Activated T-helper 17 cell treated with anti-CD3 and anti-CD28 coated beads, Interleukin-2, amount 50 U/mL, for 72 hours (primary cell): ENCODE measurements at regions not wholly inside any gene's neighbourhood (a gene's known extent, or its start where the extent isn't known, plus 50 kb on each side); places are given as distances from the start of the nearest gene placed in this dataset.

Experiments
- ATAC-seq: fragments of 150-1000 bp; cut with Tn5 transposase; replicated peaks from 2 replicates; pipeline ENCODE4 v1.10.0; 2021; ENCODE audit warnings: mild to moderate bottlenecking, moderate library complexity
- H3K27ac Mint-ChIP-seq: one replicate; pipeline ENCODE4 v1.8.0; 2022; ENCODE audit warnings: mixed read lengths
- H3K27me3 Mint-ChIP-seq: one replicate; pipeline ENCODE4 v1.8.0; 2022; ENCODE audit warnings: mixed read lengths
- H3K36me3 Mint-ChIP-seq: one replicate; pipeline ENCODE4 v1.8.0; 2022; ENCODE audit warnings: low read depth, mild to moderate bottlenecking, mixed read lengths
- H3K4me1 Mint-ChIP-seq: one replicate; pipeline ENCODE4 v1.8.0; 2022; ENCODE audit warnings: mixed read lengths
- H3K4me3 Mint-ChIP-seq: one replicate; pipeline ENCODE4 v1.8.0; 2022; ENCODE audit warnings: mild to moderate bottlenecking, mixed read lengths
- H3K9me3 Mint-ChIP-seq: one replicate; pipeline ENCODE4 v1.8.0; 2022; ENCODE audit warnings: mixed read lengths

DNA sequence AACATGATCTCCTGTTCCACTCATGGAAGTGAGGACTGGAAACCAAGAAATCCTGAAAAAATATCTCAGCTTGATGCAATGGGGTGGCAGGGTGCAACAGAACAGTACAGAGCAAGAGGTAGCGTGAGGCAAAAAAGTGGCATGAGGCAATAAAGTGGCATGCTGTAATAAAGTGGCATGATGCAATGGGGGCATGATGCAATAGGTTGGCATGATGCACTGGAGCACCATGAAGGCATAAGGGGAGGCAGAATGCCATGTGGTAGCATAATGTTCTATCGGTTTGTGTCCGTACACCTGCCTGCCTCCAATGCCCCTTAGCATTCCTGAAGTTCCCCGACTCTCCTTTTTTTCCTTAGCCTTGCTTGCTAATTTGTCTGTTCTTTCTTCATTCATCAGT lies 648.4 kb downstream of the TMEM182 start:
- Mint-ChIP-seq H3K36me3 (no peaks in the 10 kb centered on the region), H3K4me3 (no peak overlapping the region), H3K9me3 (peaks cover 15% of the 10 kb centered on the region), H3K27me3 (no peaks in the 10 kb centered on the region), H3K27ac (no peak overlapping the region), H3K4me1 (no peaks in the 10 kb centered on the region)
- no peak for ATAC-seq

DNA sequence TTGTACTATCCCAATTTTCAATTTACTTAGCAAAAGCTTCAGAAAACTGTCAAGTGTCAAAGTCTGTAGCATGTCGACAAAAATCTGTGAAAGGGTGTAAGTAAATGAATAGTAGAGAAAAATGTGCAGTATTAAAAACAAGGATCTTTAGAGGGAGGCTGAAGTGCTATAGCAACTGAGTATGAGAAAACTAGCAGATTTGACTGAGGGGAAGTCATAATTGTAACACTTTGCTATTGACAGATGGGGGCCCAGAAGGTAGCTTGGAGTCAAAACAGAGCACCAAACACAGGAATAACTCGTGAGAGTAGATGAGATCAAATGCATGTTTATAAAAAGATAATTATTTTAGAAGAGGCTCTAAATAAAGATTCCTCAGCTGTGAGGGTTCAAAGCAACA lies 657.7 kb downstream of the TMEM182 start:
- H3K4me3 Mint-ChIP-seq, result no peak overlapping the region
- H3K27me3 Mint-ChIP-seq, result no peaks in the 10 kb centered on the region
- no peaks in the 10 kb centered on the region for H3K4me1 Mint-ChIP-seq
- ATAC-seq, result no peak
- peaks cover 18% of the 10 kb centered on the region for H3K9me3 Mint-ChIP-seq
- H3K27ac Mint-ChIP-seq, result no peak overlapping the region
- H3K36me3 Mint-ChIP-seq, result no peaks in the 10 kb centered on the region

DNA sequence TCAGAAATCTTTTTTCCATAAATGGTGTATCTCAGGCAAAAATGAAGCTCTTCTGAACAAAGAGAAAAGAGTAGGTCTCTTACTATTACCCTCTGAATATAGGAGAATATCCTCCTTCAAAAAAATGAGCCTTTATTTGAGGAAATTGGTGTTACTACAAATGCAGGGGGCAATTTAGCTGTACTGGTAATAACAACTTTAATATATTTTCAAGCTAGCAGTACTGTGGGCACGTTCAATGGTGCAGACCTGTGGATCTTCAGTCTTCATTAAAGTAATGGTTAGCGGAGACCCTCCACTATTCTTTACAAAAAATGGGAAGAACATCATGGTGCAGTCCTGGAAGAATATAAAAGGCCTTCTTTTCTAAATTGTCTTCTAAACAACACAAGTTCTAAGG lies 661.3 kb downstream of the TMEM182 start:
- Mint-ChIP-seq H3K27ac (no peak overlapping the region), H3K27me3 (no peaks in the 10 kb centered on the region), H3K4me3 (no peak overlapping the region), H3K36me3 (no peaks in the 10 kb centered on the region), H3K9me3 (peaks cover 6% of the 10 kb centered on the region), H3K4me1 (no peaks in the 10 kb centered on the region)
- no peak for ATAC-seq

DNA sequence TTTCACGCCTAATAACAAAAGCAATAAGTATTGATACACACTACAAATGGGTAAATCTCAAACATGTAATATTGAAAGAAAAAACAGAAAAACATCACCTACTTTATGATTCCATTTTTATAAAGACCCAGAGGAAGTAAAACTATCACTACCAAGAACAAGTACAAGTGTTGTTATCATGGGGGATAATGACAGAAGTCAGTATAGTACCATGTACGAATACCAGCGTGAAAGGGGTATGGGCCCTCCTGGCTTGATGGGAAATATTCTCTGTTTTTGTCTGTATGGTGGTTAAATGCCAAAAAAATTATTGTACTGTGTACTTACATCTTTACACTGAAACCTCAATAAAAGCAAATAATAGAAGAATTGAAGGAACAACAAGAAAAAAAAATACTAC lies 665.7 kb downstream of the TMEM182 start:
- no peaks in the 10 kb centered on the region for H3K36me3 Mint-ChIP-seq

DNA sequence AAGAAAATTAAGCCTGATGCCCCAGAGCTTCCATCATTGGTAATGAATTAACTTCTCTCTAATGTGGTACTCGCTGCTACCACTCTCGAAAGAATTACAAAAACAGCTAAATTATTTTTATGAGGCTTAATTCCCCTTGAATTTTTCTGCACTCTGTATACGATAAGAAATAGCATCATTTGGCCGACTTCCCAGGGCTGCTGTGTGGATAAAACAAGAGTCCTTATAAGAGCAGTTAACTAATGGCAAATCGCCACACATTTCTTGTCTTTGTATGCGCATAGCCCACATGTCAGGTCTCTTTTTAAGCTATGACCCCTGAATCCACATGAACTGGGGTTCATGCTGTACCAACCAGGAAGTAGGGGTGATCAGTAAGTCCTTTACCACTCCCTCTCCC lies 668.4 kb downstream of the TMEM182 start:
- Mint-ChIP-seq H3K27ac (no peak overlapping the region), H3K9me3 (peaks cover 15% of the 10 kb centered on the region), H3K36me3 (no peaks in the 10 kb centered on the region), H3K27me3 (no peaks in the 10 kb centered on the region), H3K4me1 (no peaks in the 10 kb centered on the region), H3K4me3 (no peak overlapping the region)
- ATAC-seq, result no peak

More for the DNA sequence above, 665.7 kb downstream of the TMEM182 start:
- ATAC-seq, result no peak
- no peak overlapping the region for H3K4me3 Mint-ChIP-seq
- no peak overlapping the region for H3K27ac Mint-ChIP-seq
- no peaks in the 10 kb centered on the region for H3K27me3 Mint-ChIP-seq
- H3K4me1 Mint-ChIP-seq, result no peaks in the 10 kb centered on the region
- peaks cover 11% of the 10 kb centered on the region for H3K9me3 Mint-ChIP-seq

DNA sequence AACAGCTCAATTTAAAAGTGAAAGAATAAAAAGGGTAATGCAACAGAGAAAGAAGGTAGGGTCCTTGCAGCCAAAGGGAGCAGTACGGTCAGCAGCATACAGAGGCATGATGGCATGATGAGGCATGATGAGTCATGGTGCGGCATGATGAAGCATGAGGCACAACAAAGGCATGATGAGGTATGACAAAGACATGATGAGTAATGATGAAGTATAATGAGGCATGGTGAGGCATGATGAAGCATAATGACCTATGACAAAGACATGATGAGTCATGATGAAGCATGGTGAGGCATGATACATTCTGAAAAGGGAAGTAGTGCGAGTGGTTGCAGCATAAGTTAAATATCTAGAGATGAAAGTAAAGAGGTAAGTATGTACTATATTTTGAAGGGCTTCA lies 673.2 kb downstream of the TMEM182 start:
- Mint-ChIP-seq H3K4me1 (no peaks in the 10 kb centered on the region), H3K27ac (no peak overlapping the region), H3K36me3 (no peaks in the 10 kb centered on the region), H3K4me3 (no peak overlapping the region), H3K9me3 (peaks cover 17% of the 10 kb centered on the region), H3K27me3 (no peaks in the 10 kb centered on the region)
- peak; percentile 84 for ATAC-seq

DNA sequence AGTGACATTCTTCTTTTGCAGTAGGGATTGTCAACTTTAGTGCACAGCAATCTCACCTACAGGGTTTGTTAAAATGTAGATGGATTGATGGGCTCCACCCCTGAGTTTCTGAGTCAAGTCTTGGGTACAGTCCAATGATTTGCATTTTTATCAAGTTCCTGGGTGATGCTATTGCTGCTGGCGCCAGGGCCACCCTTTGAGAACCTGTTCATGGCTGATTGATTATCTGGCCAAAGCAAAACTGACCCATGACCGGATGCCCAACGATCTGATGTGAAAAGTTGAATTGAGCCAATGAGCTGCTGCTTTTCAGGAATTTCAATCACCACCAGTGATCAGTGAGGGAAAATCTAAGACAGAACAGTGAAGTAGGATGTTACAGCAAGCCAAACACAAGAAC lies 675.3 kb downstream of the TMEM182 start:
- Mint-ChIP-seq H3K27ac (no peak overlapping the region), H3K4me1 (no peaks in the 10 kb centered on the region), H3K4me3 (no peak overlapping the region), H3K27me3 (no peaks in the 10 kb centered on the region), H3K9me3 (peaks cover 14% of the 10 kb centered on the region), H3K36me3 (no peaks in the 10 kb centered on the region)
- ATAC-seq, result no peak

DNA sequence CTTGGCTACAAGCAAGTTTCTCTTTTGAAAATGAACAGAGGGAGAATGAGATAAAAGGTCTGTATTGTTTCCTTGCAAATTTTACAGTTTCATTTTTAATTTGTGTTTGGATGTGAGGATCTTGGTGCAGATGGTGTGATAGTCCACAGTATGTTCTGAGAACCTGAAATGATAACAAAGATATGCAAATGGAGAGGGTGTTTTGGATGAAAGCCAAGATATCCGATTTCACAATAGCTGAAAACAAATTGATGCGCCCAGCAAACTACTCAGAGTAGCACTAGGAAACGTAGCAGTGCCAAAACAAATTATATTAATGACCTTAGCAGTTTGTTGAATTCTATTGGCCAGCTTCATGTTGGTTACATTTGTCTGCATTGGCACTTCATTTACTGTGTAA lies 683.5 kb downstream of the TMEM182 start:
- Mint-ChIP-seq H3K36me3 (no peaks in the 10 kb centered on the region), H3K27ac (no peak overlapping the region)
- no peak for ATAC-seq

DNA sequence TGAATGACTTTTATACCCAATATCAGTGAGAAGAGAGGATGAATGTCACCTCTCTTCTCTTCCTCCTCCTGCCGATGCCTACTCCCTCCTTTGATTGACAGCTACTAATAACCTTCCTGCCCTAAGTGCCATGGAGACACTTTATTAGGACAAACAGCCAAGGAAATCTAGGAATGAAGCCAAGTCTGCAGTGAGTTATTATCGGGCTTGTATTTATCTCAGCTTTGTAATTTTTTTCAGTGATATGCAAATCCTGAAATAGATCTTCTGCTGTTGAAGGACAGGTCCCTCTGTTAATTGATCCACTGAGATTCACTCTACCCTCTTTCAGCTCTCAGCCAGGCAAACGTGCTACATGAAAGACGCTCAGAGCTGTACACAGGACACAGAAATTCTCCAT lies 686.7 kb downstream of the TMEM182 start:
- H3K27ac Mint-ChIP-seq, result no peak overlapping the region
- no peaks in the 10 kb centered on the region for H3K27me3 Mint-ChIP-seq
- H3K36me3 Mint-ChIP-seq, result no peaks in the 10 kb centered on the region
- no peaks in the 10 kb centered on the region for H3K4me1 Mint-ChIP-seq
- ATAC-seq, result no peak
- H3K4me3 Mint-ChIP-seq, result no peak overlapping the region
- H3K9me3 Mint-ChIP-seq, result peaks cover 5% of the 10 kb centered on the region

More for the DNA sequence above, 683.5 kb downstream of the TMEM182 start:
- peaks cover 5% of the 10 kb centered on the region for H3K9me3 Mint-ChIP-seq
- H3K4me3 Mint-ChIP-seq, result no peak overlapping the region
- no peaks in the 10 kb centered on the region for H3K27me3 Mint-ChIP-seq
- no peaks in the 10 kb centered on the region for H3K4me1 Mint-ChIP-seq

DNA sequence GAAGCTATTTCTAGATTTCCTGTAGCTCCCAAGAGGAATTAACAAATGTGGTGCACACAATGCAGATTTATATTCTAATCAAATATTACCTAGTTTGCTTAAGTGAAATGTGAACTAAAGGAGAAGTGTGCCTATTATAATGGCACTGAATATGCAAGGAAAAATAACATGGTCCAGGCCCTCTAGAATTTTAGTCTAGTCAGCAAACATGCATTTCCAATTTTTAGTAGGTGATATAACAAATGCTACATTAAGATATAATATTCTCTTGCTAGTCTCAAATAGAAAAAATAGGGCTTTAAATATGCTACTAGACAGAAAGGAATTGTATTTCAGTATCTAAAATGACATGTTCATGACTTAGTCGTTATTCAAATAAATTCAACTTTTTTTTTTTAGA lies 689.5 kb downstream of the TMEM182 start:
- H3K4me1 Mint-ChIP-seq, result no peaks in the 10 kb centered on the region
- ATAC-seq, result no peak
- no peaks in the 10 kb centered on the region for H3K36me3 Mint-ChIP-seq
- no peaks in the 10 kb centered on the region for H3K27me3 Mint-ChIP-seq
- H3K9me3 Mint-ChIP-seq, result peaks cover 9% of the 10 kb centered on the region
- H3K4me3 Mint-ChIP-seq, result no peak overlapping the region
- no peak overlapping the region for H3K27ac Mint-ChIP-seq

DNA sequence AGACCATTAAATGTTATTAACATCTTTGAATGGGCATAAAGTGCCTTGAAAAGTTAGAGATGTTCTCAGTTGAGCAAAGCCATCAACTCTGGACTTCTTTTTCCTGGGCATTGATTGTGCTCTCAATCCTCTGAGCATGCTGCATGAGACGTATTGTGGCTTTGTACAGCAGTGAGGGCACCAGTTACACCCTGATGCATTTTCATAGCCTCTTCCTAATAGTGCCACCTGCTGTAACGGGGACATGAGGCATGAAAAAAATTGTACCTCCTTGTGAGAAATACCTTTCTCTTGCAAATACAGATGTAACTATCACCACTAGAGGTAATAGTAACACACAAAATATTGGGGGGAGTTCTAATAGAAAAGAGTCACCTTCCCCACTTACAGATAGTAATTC lies 697.5 kb downstream of the TMEM182 start:
- Mint-ChIP-seq H3K4me1 (no peaks in the 10 kb centered on the region), H3K27ac (no peak overlapping the region), H3K9me3 (peaks cover 10% of the 10 kb centered on the region), H3K36me3 (no peaks in the 10 kb centered on the region), H3K4me3 (no peak overlapping the region), H3K27me3 (no peaks in the 10 kb centered on the region)
- no peak for ATAC-seq

DNA sequence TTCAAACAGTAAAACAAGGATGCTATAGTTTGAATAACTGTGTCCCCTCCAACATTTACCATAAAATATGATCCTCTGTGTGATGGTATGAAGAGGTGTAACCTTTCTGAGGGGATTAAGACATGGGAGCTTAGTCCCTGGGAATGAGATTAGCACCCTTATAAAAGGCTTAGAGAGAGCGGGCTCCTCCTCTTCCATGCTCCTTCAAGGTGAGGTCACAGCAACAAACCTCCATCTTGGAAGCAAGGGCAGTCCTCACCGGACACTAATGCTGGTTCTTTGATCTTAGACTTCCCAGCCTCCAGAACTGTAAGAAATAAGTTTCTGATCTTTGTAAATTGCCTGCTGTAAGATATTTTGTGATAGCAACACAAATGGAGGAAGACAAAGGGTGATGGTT lies 700.3 kb downstream of the TMEM182 start:
- Mint-ChIP-seq H3K4me1 (no peaks in the 10 kb centered on the region), H3K36me3 (no peaks in the 10 kb centered on the region), H3K27ac (no peak overlapping the region), H3K27me3 (no peaks in the 10 kb centered on the region), H3K4me3 (no peak overlapping the region), H3K9me3 (peaks cover 10% of the 10 kb centered on the region)
- ATAC-seq, result no peak

DNA sequence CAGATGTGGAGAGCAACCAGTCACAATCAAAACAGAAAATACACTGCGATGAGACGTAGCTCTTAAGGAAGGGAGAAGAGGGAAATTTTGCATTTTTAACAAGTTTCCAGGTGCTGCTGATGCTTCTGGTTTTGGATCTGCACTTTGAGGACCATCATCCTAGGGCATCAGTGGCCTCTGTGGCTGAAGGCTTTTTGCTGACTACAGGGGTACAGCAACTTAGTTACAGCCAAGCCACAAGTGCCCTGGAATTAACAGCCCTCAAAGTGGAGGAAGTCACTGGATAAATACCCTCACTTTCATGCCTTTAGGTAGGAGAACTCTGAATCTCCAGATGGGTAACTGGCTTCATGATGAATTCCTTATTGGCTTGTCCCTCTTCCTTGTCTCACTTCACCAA lies 700.9 kb downstream of the TMEM182 start:
- H3K9me3 Mint-ChIP-seq, result peaks cover 10% of the 10 kb centered on the region
- no peak for ATAC-seq
- H3K4me3 Mint-ChIP-seq, result no peak overlapping the region
- H3K36me3 Mint-ChIP-seq, result no peaks in the 10 kb centered on the region
- H3K27ac Mint-ChIP-seq, result no peak overlapping the region
- H3K27me3 Mint-ChIP-seq, result no peaks in the 10 kb centered on the region
- H3K4me1 Mint-ChIP-seq, result no peaks in the 10 kb centered on the region

DNA sequence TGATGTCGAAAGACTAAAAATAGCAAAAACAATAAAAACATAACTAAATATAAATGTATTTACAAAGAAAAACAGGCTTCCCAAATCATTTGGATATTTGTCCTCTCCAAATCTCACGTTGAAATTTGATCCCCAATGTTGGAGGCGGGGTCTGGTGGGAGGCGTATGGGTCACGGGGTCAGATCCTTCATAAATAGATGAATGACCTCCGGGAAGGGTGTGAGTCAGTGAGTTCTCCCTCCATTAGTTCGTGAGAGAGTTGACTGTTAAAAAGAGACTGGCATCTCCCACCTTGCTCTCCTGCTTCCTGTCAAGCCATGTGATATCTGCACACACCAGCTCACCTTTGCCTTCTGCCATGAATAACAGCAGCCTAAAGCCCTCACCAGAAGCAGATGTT lies 703.0 kb downstream of the TMEM182 start:
- Mint-ChIP-seq H3K27ac (no peak overlapping the region), H3K4me1 (no peaks in the 10 kb centered on the region), H3K9me3 (peaks cover 14% of the 10 kb centered on the region), H3K36me3 (no peaks in the 10 kb centered on the region), H3K27me3 (no peaks in the 10 kb centered on the region), H3K4me3 (no peak overlapping the region)
- ATAC-seq, result no peak

DNA sequence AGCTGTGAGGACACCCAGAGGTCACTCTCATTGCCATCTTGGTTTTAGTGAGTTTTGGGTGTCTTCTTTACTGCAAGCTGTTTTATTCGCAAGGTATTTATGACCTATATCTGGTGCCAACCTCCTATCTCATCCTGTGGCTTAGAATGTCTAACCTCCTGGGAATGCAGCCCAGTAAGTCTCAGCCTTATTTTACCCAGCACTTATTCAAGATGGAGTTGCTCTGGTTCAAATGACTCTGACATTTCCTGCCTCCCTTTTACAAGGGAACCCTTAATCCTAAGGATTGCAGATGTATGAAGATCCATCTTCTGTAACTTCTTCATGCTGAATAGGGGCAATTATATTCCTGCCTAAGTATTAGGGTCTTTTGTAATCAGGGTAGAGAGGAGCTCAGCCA lies 708.0 kb downstream of the TMEM182 start:
- Mint-ChIP-seq H3K27me3 (no peaks in the 10 kb centered on the region), H3K36me3 (no peaks in the 10 kb centered on the region), H3K4me1 (no peaks in the 10 kb centered on the region), H3K27ac (no peak overlapping the region), H3K9me3 (peaks cover 19% of the 10 kb centered on the region), H3K4me3 (no peak overlapping the region)
- ATAC-seq, result no peak

DNA sequence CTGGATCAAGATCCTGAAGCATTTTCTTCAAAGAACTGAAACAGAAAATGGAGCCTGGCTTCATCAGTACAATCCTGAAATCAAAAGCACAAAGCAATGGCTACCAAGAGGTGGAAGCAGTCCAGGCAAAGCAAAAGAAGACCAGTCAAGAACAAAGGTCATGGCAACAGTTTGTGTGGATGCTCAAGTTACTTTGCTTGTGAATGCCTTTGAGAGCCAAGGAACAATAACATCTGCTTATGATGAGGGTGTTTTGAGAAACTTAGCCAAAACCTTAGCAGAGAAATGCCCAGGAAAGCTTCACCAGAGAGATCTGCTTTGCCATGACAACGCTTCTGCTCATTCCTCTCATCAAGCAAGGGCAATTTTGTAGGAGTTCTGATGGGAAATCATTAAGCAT lies 723.1 kb downstream of the TMEM182 start:
- peaks cover 11% of the 10 kb centered on the region for H3K9me3 Mint-ChIP-seq
- ATAC-seq, result no peak
- no peaks in the 10 kb centered on the region for H3K4me1 Mint-ChIP-seq
- no peaks in the 10 kb centered on the region for H3K27me3 Mint-ChIP-seq
- no peak overlapping the region for H3K4me3 Mint-ChIP-seq
- no peak overlapping the region for H3K27ac Mint-ChIP-seq
- no peaks in the 10 kb centered on the region for H3K36me3 Mint-ChIP-seq
